Activated effector memory CD4-positive, alpha-beta T cell treated with anti-CD3 and anti-CD28 coated beads, Interleukin-2, amount 50 U/mL, for 16 hours (primary cell): ENCODE measurements at regions not wholly inside any gene's neighbourhood (a gene's known extent, or its start where the extent isn't known, plus 50 kb on each side); places are given as distances from the start of the nearest gene placed in this dataset.
"Not testable (repeated sequence)": the region's sequence is repeated elsewhere in the genome, so short reads cannot be mapped to it uniquely, and the experiment has no call there.

Source experiments
- DNase-seq: peaks from one replicate; pipeline ENCODE4 v3.0.0-alpha.2; 2020

DNA sequence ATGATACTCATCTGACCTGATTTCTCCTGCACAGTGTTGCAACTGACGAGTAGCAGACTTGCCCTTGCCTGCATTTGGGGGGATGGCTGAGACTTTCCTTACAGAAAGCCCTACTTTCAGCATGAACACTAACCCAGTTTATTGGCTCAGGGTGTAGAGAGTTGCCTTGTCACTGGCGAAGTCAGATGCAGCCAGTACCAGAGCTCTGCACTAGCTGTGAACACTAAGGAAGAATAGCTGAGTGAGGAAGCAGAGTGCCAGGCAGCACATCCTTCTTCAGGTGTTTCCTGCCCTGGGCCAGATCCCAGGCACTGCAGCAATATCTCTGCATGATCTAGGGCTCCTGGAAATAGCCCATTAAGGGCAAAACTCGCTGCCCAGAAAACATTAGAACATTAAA is 154.0 kb upstream of the SYNPR start:
- DNase-seq = no peak

GRCh38 chr3:63126530-63126929 is 151.6 kb upstream of the SYNPR start:
- no peak for DNase-seq

DNA sequence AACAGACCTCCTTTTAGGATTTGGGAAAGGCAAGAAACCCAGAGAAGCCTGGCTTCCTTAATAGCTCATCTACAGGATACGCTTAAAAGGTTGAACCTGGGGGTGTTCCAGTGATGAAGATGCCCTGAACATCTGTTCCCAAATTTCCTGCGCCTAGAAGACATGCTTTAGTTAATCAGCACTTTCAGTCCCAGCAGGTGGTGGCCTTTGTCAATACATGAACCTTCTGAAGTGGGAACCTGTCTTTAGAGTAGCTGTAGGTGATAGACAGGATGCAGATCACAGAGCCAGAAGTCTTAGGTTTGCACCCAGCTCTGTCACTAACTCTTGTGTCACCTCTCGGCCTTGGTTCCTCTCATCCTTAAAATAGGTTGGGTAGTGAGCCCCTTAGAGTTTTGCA is 149.7 kb upstream of the SYNPR start:
- DNase-seq = no peak

GRCh38 chr3:63130625-63131024 is 147.5 kb upstream of the SYNPR start:
- DNase-seq = no peak

DNA sequence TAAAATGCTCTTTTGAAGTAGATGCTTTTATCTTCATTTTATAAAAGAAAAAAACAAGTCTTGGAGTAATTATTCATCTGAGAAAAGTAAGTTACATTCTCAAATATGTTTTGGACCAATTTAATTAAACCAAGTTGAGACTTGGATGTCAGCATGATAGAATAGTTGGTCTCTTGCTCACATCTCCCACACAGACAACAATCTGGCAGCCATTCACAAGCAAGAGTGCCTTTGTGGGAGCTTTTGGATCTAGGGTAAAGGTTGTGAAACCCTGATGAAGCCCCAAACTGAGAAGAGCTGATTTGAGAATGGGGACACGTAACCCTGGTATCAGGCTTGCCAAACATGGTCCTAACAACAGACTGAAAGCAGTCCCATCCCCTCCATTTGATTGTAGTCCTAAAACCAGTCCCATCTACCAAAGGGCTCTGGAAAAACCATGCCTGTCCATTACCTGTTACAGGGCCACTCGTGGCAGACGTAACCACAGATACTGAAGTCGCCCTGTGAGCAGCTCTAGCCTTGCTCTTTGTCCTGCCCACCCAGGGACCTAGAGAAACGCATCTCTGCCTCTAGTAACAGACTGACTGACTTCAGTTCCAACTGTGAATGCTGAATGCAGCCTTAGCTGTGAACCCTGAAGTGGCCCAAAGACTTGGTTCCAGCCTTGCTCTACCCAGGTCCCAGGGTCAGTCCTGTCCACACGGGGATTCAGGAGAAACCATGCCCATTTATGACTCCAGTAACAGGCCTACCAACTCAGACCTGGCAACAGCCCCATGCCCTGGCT is 145.5 kb upstream of the SYNPR start:
- no peak for DNase-seq

GRCh38 chr3:63135367-63135766 is 142.7 kb upstream of the SYNPR start:
- no peak for DNase-seq

DNA sequence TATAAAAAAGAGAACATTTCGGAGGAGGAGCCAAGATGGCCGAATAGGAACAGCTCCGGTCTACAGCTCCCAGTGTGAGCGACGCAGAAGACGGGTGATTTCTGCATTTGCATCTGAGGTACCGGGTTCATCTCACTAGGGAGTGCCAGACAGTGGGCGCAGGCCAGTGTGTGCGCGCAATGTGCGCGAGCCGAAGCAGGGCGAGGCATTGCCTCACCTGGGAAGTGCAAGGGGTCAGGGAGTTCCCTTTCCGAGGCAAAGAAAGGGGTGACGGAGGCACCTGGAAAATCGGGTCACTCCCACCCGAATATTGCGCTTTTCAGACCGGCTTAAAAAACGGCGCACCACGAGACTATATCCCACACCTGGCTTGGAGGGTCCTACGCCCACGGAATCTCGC is 141.9 kb upstream of the SYNPR start:
- not testable (repeated sequence) for DNase-seq

GRCh38 chr3:63142681-63143080 is 135.4 kb upstream of the SYNPR start:
- no peak for DNase-seq

GRCh38 chr3:63146154-63146553 is 132.0 kb upstream of the SYNPR start:
- DNase-seq = no peak

- no peak for DNase-seq
These were observed 127.2 kb upstream of the SYNPR start for GRCh38 chr3:63150880-63151279.

DNA sequence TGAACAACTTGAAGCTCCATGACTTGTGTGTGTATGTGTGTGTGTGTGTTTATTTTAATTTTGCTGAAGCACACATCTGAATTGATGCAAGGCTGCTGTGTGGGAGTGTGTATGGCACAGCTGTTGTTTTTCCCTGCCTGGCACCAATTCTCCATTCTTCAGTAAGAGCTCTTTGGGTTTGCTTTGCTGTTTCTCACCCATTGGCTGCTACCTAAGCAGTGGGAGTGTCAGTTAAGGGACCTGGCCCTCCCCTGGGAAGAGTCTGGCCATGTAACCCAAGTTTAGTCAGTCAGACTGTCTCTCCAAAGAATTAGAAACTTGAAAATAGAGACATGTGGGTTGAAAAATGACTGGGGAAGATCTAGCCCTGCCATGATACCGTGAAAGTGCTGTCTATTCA is 126.2 kb upstream of the SYNPR start:
- no peak for DNase-seq

DNA sequence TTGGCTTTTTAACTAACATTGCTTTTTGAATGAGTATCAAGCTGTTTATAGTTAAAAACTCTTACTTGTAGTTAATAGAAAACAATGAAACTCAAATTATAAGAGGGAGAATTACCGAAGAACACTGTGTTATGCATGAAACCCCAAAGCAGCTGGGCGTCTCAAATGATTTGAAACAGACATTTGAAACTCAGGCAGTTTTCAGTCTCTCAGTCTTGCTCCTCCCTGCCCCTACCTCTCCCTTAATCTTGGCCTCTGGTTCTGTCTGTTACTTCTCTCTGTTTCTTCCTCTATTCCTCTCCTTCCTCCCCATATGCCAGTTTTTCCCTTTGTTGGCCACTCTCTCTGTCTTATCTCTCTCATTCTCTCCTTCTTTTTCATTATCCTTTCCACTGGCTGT is 118.3 kb upstream of the SYNPR start:
- no peak for DNase-seq

DNA sequence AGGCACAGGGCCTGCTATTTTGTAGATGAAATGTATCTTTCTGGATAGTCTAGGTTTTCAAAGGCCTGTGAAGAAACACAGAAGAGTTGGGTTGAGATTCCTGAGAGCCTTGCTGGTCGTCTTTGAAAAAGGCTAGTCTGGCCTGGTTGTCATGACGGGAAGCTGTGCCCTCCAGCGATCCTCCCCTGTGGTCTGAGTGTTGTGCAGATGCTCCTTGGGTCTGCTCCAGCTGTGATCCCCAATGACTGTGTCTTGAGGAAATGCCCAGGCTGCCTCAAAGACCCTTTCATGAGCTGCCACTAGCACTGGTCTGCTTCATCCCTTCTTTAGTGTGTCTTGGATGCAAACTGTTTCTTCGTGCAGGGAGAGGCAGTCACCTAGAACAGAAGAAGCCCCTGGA is 111.0 kb upstream of the SYNPR start:
- no peak for DNase-seq

GRCh38 chr3:63168179-63168578 is 109.9 kb upstream of the SYNPR start:
- DNase-seq = no peak

GRCh38 chr3:63179862-63180522 is 98.1 kb upstream of the SYNPR start:
- no peak for DNase-seq

DNA sequence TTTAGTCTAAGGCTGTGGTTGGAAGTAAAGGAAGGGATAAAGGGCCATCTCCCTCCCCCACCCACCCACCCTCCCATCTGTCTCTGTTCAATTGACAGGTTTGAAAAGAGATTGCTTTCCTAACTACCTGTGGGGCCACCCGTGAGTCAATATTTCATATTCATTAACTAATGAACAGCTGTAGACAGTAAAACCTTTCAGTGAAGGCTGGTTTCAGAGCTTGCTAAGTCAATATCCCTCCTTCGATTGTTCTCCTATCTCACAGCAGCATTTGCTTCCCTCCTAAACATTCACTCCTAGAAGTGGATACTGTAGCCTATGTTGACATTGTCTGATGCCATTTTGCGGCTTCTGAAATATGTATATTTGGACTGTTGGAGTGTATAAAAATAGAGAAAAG is 85.9 kb upstream of the SYNPR start:
- no peak for DNase-seq

GRCh38 chr3:63193647-63194046 is 84.5 kb upstream of the SYNPR start:
- DNase-seq = no peak

GRCh38 chr3:63199606-63200005 is 78.5 kb upstream of the SYNPR start:
- no peak for DNase-seq

GRCh38 chr3:63202529-63202928 is 75.6 kb upstream of the SYNPR start:
- no peak for DNase-seq

GRCh38 chr3:63207066-63207590 is 71.0 kb upstream of the SYNPR start:
- DNase-seq = no peak

DNA sequence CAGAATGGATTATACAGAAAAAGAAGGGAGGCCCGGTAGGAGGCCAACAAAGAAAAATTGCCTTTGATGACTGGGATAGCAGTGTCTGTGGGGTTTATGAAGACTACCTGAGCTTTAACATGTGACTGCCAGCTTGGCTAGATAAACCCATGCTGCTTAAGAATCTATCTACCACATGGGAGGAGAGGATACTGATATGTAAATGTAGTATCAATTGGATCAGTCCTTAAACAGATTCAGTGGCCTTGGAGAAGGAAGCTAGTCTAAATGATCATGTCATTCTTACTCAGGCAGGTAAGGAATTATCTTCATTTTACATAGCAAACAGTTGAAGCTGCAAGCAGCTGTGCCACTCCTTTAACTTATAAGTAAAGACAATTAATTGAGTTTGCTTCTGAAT is 50.0 kb upstream of the SYNPR start:
- no peak for DNase-seq
